Gastrocnemius medialis (tissue), 4 donors: ENCODE measurements at regions not wholly inside any gene's neighbourhood (a gene's known extent, or its start where the extent isn't known, plus 50 kb on each side); places are given as distances from the start of the nearest gene placed in this dataset.

Experiments used
- POLR2A ChIP-seq, 2 donors: fragments of 450-650 bp; IDR thresholded peaks; one replicate each; pipeline ENCODE4 v1.6.1; 2017; ENCODE audit warnings: antibody characterized with exemption in 2 of 2, mild to moderate bottlenecking in 2 of 2, moderate library complexity in 2 of 2
- TF ChIP-seq, protein P1 (sequence below), 5 experiments: fragments of 450-650 bp in 3 of 5; fragments of 200-600 bp in 2 of 5; sonication (generic) in 2 of 5; IDR thresholded peaks in 4 of 5; conservative IDR thresholded peaks in 1 of 5; 1 replicate in 4 of 5; 2 replicates in 1 of 5; pipeline ENCODE4 v1.5.1; 2016 to 2019; ENCODE audit warnings: antibody characterized with exemption in 5 of 5, mild to moderate bottlenecking in 3 of 5, moderate library complexity in 3 of 5

DNA sequence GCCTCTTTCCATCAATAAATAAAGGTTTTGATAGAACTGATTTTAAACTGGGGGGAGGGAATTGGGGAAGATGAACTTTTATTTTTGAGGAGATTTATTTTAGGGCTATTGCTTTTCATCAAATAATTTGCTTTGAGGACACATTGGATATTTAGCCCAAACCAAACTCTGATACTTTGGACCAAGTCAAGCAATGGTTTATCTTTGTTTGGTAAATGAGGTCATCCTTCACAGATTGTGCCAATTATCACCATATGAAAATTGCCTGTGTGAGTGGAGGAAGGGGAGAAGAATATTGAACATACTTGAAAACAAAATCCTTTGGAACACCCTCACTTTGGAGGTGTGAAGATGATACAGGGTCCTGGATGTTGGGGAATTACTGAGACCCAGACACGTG is 176.9 kb upstream of the CD180 start:
- TF ChIP-seq, protein P1, sequence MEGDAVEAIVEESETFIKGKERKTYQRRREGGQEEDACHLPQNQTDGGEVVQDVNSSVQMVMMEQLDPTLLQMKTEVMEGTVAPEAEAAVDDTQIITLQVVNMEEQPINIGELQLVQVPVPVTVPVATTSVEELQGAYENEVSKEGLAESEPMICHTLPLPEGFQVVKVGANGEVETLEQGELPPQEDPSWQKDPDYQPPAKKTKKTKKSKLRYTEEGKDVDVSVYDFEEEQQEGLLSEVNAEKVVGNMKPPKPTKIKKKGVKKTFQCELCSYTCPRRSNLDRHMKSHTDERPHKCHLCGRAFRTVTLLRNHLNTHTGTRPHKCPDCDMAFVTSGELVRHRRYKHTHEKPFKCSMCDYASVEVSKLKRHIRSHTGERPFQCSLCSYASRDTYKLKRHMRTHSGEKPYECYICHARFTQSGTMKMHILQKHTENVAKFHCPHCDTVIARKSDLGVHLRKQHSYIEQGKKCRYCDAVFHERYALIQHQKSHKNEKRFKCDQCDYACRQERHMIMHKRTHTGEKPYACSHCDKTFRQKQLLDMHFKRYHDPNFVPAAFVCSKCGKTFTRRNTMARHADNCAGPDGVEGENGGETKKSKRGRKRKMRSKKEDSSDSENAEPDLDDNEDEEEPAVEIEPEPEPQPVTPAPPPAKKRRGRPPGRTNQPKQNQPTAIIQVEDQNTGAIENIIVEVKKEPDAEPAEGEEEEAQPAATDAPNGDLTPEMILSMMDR (IDR thresholded peaks at IDR 0.05 in 4 of 5, conservative IDR thresholded peaks at IDR 0.05 in 1 of 5) = no peak
- TF ChIP-seq POLR2A (IDR thresholded peaks at IDR 0.05) = no peak
